ENCODE measurements at regions not wholly inside any gene's neighbourhood (a gene's known extent, or its start where the extent isn't known, plus 50 kb on each side); places are given as distances from the start of the nearest gene placed in this dataset.
"Not testable (repeated sequence)": the region's sequence is repeated elsewhere in the genome, so short reads cannot be mapped to it uniquely, and the experiment has no call there.

- DNase-seq = no peak
Measured at GRCh38 chr2:20130160-20130560, 78.7 kb upstream of the LAPTM4A start.

- no peak for DNase-seq
Measured at GRCh38 chr2:20129331-20130159, 78.1 kb upstream of the LAPTM4A start.

- DNase-seq = no peak
Measured at GRCh38 chr2:20128506-20129330, 77.3 kb upstream of the LAPTM4A start.

GRCh38 chr2:20126469-20126868 lies 75.0 kb upstream of the LAPTM4A start:
- no peak for DNase-seq

- DNase-seq = no peak
Measured at GRCh38 chr2:20126040-20126439, 74.6 kb upstream of the LAPTM4A start.

- no peak for DNase-seq
Measured at GRCh38 chr2:20125616-20126015, 74.2 kb upstream of the LAPTM4A start.

- no peak for DNase-seq
Measured at GRCh38 chr2:20125164-20125563, 73.7 kb upstream of the LAPTM4A start.

GRCh38 chr2:20123871-20124594 lies 72.6 kb upstream of the LAPTM4A start:
- no peak for DNase-seq

- DNase-seq = no peak
Measured at GRCh38 chr2:20122864-20123263, 71.4 kb upstream of the LAPTM4A start.

- no peak for DNase-seq
Measured at GRCh38 chr2:20120569-20121416, 69.4 kb upstream of the LAPTM4A start.

- DNase-seq = no peak
Measured at GRCh38 chr2:20118051-20118450, 66.6 kb upstream of the LAPTM4A start.

GRCh38 chr2:20115902-20116301 lies 64.5 kb upstream of the LAPTM4A start:
- no peak for DNase-seq

- DNase-seq = no peak
Measured at GRCh38 chr2:20115374-20115773, 63.9 kb upstream of the LAPTM4A start.

GRCh38 chr2:20113986-20114938 lies 62.8 kb upstream of the LAPTM4A start:
- DNase-seq = no peak

- no peak for DNase-seq
Measured at GRCh38 chr2:20113004-20113796, 61.8 kb upstream of the LAPTM4A start.

- not testable (repeated sequence) for DNase-seq
Measured at GRCh38 chr2:20112361-20112760, 60.9 kb upstream of the LAPTM4A start.

GRCh38 chr2:20111311-20112131 lies 60.1 kb upstream of the LAPTM4A start:
- no peak for DNase-seq

GRCh38 chr2:20110876-20111275 lies 59.4 kb upstream of the LAPTM4A start:
- DNase-seq = no peak

GRCh38 chr2:20110383-20110782 lies 59.0 kb upstream of the LAPTM4A start:
- DNase-seq = no peak

All from stimulated activated CD4-positive, alpha-beta T cell treated with anti-CD3 and anti-CD28 coated beads, Interleukin-2, amount 100 ng/mL, for 48 hours (primary cell).